SK-N-MC (cell line): ENCODE measurements at regions not wholly inside any gene's neighbourhood (a gene's known extent, or its start where the extent isn't known, plus 50 kb on each side); places are given as distances from the start of the nearest gene placed in this dataset.

Experiments used
- EZH2 ChIP-seq: fragments of 200-600 bp; sonication (generic); IDR thresholded peaks from one replicate; pipeline ENCODE4 v1.6.1; 2017; ENCODE audit warnings: antibody characterized with exemption
- FOXP2 ChIP-seq: optimal IDR thresholded peaks from 2 replicates; pipeline ENCODE3; 2011; ENCODE audit warnings: mild to moderate bottlenecking, moderate library complexity; ENCODE audit not compliant: insufficient read depth; ENCODE audit errors: extremely low read length, control extremely low read depth
- POLR2AphosphoS5 ChIP-seq: IDR thresholded peaks from 2 replicates; pipeline ENCODE4 v1.6.1; 2012; ENCODE audit warnings: mild to moderate bottlenecking, low read depth, low read length, borderline replicate concordance

GRCh38 chr11:80441821-80442220 is 1001.0 kb upstream of the TENM4 start:
- TF ChIP-seq EZH2 (no peak), POLR2AphosphoS5 (no peak), FOXP2 (no peak)
